Astrocyte (in vitro differentiated cells and primary cell): ENCODE measurements at regions not wholly inside any gene's neighbourhood (a gene's known extent, or its start where the extent isn't known, plus 50 kb on each side); places are given as distances from the start of the nearest gene placed in this dataset.

Source experiments
- CTCF ChIP-seq: IDR thresholded peaks from 2 replicates; pipeline ENCODE4 v1.5.1; 2011; ENCODE audit warnings: low read depth, mild to moderate bottlenecking, inconsistent platforms, low read length, moderate library complexity; ENCODE audit not compliant: insufficient read depth
- EZH2 ChIP-seq: IDR thresholded peaks from 2 replicates; pipeline ENCODE4 v1.6.1; 2012; ENCODE audit warnings: mild to moderate bottlenecking, low read length, inconsistent platforms; ENCODE audit not compliant: insufficient read depth

GRCh38 chr5:12668564-12668963 is 764.3 kb upstream of the CTNND2 start:
- TF ChIP-seq CTCF = no peak
- no peak for TF ChIP-seq EZH2
